GM19240 (cell line): ENCODE measurements at regions not wholly inside any gene's neighbourhood (a gene's known extent, or its start where the extent isn't known, plus 50 kb on each side); places are given as distances from the start of the nearest gene placed in this dataset.

Source experiments
- DNase-seq: peaks from one replicate; pipeline ENCODE4 v3.0.0; 2011; ENCODE audit warnings: low spot score; ENCODE audit not compliant: insufficient read length

DNA sequence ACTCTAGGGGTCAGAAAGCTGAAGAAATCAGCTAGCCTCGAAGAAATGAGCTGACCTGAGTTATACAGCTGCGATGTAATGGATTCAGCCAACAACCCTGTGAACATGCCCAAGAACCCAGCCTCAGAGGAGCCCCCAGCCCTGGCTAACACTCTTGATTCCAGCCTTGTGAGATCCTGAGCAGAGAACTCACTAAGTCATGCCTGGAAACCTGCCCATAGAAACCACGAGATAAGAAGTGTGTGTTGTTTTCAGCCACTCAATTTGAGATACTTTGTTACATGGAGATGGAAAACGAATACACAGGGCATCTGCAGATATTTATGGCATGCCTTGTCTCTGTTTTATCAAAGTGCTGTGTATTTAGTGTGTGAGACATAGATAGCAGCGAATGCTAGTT, 265.2 kb downstream of the QKI start:
- DNase-seq = no peak

DNA sequence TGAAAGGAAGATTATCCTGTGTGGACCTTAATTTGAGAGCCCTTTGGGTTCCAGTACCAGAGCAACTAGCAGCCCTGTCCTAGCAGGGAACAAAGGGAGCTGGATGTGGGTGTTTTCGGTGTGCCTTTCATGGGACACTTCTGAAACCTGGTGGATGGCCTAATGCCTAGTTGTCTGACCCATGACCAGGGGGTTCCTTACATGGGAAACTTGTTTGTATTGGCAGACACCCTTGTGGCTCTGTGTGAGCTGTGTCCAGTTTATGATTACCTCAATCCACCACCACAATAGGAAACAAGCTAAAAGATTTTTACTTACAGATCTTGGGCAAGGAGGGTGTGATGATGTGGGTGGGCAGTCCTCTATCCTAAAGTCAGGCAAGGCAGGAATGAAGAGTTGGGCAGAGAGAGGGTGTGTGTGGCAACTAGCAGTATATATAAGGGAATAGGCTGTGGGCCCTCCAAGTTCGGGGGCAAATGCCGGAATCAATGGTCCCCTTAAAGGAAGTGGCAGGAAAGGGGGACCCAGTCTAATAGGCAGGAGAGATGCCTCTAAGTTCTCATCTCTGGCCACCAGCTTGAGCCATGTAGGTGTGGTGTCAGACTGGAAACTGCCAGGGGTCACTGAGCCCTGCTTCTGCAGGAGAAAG, 264.6 kb downstream of the QKI start:
- no peak for DNase-seq

DNA sequence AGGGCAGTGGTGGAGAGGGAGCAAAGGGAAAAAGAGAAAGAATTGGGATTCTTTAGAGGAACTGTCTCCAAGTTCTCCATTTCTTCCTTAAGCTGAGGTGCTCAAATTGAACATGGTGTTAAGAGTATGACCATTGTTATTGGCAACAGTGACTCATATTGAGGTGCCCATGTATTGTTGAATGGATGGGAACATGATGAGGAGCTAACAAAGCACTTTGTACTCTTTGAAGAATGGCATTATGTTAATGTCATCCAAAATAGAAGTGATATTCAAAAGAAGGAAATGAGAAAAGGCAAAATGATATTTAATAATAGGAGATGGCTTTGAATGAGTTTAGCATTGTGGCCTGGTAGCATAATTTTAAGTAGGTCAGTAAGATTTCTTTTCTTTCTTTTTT, 261.1 kb downstream of the QKI start:
- no peak for DNase-seq

DNA sequence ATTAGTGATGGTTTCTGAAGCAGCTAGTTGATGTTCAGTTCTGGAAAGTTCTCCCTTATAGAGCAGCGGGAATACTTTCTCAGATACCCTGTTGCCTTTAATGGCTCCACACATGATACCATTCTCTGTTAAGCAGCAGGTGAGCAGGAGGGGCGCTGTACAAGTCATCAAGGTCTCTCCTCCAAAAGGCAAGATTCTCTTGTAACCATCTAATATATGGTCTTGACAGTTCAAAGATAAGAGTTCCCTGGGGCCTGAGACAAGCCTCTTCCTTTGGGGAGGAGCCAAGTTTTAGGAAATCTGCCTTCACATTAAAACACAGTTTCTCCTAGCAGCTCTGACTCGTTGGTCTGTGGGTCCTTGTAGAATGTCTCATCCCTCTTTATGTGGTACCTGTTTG, 258.2 kb downstream of the QKI start:
- no peak for DNase-seq

DNA sequence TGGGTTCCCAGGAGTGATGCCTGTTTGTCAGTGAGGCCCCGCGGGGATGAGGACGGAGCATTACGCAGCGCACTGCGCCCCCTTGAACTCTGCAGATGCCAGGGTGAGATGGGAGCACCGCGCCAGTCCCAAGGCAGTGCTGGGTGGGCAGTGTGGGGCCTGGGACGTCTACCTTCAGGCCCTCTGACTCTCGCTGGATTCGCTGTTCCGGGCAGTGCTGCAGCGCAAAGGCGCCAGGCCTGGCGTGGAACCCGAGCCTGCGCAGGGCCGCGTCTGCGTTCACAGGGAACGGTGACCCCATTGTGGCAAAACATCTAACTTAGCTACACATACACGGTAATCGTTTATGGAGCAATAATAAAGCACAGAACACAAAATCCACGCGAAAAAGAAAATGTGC, 257.3 kb downstream of the QKI start:
- DNase-seq = no peak

DNA sequence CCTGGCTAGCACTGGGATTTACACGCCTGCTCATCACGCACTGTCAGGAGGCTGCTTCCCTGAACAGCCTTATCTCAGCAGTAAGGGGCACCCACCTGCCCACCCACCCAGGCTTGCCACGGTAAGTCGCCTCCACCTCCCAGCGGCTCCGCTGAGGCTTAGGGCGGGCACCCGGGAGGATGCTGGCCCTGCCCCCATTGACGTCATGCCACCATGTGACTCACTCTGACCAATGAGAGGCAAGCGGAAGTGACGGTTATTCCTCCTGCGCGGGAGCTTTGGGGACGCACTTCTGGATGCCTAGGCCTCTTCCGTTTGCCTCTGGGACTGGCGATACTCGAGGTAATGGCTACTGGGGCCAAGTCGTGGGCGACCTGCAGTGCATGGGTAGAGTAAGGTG, 256.8 kb downstream of the QKI start:
- no peak for DNase-seq

DNA sequence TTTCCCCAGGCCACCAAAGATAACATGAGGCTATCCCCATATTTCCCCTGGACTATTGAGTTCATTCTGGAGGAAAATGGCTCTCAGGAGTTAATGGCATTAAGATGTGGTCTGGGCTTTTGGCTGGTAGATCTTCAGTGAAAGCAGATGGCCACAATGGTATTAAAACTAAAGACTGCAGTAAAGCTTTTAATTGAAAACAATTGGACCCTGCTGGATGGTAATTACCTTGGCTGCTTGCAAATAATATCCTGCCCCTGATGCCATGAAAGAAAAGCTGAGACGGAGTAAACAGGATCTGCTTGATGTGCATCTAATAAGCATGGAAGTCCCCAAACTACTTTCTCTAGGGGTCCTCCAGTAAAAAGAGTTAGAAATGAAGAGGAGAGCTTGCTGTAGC, 255.8 kb downstream of the QKI start:
- DNase-seq = no peak

DNA sequence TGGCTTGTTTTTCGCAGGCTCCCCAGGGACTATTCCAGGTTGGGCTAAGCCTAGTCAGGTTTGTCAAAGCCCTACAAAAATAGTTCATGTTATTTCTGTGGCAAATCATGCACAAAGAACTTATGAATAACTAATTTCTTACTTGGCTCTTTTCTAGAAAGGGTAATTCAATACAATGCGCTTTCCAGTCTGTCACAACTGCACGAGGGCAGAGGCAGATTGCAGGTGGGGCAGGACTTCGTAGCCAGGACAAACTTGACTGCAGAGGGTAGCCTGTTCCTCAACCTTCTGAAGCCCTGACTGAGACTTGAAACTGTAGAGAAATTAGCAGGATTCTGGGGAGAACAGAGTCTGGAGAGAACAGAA, 253.5 kb downstream of the QKI start:
- DNase-seq = no peak

DNA sequence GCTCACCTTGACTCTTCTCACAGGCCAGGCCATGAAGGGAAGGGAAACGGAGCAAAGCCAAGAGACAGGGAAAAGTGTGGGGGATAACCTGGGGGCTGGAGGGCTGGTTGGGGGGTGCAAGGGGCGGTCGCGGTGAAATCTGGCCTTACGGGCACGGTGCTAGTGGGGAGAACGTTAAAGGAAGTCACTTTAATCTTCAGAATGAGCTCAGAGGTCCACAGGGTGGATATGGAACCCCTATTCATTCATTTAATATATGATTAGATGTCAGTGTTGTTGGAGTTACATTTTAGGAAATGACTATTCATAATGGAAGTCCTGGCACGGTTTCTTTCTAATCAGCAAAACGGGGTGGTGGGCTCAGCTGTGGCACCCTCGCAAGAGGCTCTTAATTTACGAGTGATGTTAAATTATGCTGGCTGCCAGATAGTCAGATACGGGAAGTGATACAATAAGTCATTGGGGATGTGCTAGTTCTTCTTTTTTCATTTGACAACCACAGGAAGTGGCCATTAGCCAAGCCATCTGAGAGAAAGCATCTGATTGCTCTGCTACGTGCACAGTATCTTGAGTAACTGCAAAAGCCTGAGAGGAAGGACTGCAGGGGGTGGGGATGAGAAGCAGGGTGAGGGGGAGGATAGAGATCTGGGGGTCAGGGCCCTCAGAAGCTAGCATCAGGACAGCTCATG, 253.0 kb downstream of the QKI start:
- DNase-seq = peak; percentile 77

DNA sequence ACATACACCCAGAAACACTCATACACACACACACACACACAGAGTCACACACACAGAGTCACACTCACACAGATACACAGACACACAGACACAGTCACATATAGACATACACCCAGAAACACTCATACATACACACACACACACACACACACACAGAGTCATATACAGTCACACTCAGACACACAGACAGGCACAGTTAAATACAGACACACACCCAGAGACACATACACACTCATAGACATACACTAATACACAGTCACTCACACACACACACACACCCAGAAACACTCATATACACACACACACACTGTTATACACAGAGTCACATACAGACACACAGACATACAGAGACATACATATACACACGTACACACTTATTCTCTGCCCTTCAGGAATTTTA, 250.9 kb downstream of the QKI start:
- no peak for DNase-seq

DNA sequence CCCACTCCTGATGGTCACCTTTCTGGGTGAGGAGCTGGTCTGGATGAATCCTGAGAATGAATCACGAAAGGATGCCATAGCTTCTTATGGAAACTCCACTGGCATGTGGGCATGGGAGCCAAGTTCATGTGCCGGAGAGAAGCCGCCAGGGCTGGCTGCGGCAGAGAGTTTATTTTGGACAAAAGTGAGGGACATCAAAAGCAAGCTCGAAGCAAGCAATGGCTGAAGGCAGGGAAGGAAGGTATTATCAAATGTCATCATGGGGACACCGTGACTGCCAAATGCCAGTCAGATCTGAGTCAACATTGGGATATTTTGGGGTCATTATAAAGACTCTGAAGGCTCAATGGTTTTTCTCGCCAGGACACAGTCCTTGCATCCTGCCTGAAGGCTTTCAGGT, 249.1 kb downstream of the QKI start:
- no peak for DNase-seq

DNA sequence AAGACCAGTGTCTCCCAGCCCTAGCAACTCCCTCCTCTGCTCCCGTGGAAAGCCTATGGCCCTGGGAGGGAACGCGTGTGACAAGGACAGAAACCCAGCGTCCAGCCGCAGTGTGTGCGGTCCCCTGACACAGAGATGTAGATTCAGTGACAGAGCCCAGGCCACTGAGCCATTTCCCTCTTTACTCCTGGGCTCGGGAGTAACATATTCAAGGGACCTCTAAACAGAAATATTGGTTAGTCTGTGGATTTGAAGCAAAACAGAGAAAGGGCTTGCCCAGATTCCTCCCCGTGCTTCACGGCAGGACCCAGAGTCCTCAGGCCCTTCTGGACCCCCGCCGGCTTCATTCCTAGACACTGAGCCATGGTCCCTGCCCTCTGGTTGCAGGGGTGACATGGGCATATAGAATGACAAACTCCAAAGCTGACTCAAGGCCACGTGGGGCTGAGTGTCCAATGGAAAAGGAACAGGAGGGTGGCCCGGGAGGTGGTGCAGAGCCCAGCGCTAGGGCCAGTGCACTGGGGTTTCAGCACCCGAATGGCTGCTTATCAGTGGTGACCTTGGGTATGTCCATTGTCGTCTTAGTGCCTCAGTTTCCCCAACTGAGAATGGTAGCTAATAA, 248.2 kb downstream of the QKI start:
- DNase-seq = no peak

DNA sequence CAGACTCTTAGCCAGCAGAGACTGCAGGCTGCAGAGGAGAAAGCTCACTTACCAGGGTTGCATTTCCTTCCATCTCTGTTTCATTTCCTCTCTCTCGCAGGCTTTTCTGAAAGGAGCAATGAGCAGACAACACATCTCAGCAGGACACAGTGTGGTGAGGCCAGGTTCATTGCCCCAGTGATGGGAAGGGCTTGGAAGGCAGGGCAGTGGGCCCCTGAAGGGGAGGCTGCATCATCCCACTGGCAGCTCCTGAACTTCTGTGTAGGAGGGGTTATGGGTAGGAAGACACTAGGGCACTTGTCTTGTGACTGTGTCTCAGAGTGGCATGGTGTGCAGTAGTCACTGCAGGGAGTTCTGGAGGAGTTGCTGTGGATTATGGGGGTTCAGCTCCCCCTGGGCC, 246.8 kb downstream of the QKI start:
- no peak for DNase-seq

DNA sequence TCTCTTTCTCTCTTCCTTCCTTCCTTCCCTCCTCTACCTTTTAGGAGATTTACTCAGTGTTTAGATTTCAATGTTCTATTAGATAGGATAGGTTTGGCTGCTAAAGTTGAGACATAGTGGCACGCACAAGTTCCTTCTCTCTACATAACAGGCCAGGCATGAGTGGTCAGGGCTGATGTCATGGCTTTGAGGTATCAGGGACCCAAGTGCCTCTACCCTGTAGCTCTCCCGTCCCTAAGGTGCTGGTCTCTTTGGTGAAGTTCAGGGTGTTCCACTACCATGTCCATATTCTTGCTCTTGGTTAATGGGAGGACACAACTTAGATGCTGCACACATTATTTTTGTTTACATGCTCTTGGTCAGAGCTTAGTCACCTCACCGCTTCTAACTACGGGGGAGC, 245.3 kb downstream of the QKI start:
- no peak for DNase-seq

DNA sequence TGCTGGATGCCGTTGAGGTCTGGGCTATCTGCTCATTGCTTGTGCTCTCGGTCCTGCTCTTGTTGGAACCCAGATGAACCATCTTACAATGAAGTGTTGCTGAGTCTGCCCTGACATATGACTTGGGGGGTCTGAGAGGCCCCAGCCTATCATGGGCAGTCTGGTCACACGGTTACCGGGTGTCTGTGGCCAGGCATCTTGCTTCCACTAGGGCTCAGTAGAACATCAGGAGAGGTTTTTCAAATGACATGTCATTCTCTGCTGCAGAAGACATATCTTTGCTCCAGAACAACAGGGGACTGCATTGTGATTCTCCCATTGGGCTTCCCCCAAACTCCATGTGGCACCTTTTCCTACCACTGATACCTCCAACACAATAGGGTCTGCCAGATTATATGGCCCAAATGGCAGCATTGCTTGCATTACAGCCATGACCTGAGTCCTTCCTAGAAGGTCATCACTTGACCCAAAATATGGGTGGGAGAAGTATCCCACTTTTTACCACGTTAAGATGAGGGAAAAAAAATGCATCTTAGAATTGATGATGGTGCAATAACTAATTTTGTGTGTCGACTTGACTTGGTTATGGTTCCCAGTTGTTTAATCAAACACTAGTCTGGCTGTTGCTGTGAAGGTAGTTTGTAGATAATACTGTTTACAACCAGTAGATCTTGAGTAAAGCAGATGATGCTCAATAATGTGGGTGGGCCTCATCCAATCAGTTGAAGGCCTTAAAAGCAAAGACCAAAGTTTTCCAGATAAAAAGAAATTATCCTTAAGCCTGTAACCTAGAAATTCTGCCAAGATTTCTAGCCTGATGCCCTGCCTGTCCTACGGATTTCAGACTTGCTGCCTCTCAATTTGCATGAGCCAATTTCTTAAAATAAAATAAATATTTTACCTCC, 241.0 kb downstream of the QKI start:
- DNase-seq = no peak

DNA sequence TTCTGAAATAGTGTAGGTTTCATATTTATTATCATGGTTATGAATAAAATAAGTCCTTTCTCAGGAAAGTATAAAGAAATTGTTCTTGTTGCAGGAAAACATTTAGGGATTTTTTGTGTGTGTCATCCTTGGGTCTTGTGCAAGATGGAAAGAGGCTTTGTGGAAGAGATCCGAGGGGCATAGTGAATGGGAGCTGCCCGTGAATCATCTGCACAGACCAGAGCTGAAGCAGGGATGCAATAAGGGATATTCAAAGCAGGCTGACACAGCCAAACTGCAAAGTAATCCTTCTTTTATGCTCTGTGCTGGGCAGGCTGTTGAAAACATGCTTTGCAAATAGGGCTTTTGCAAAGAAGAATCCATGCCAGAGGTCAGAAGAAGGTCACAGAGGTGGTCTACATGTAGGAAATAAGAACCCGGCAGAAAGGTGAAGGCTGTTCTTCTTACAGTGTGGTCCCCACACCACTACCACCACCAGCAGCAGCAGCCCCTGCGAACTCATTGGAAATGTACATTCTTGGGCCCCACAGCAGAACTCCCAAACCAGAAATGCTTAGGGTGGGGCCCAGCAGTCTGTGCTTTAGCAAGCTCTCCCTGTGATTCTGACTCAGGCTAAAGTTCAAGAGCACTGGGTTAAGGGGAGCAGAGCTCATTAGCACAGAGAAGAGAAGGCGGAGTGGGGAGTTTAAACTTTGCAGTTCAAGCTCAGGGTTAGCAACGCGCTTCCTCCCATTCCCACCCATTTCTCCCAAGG, 237.6 kb downstream of the QKI start:
- DNase-seq = no peak

DNA sequence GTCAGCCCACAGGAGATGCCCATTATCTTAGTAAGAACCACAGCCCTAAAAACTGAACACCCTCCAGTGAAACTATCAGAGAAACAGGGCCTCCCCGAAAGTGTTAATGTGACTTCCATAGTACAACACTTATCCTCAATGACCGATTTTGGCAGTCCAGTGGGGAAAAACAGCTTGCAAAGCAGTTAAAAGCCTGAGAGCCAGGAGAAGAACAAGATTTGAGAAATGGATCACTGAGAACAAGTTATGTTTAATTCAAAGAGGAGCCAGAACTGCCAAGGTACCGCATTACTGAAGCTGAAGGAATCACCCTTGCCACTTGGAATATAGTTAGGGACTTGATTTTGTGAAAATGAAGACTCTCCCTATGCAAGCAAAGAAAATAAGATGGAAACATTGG, 236.9 kb downstream of the QKI start:
- DNase-seq = no peak

DNA sequence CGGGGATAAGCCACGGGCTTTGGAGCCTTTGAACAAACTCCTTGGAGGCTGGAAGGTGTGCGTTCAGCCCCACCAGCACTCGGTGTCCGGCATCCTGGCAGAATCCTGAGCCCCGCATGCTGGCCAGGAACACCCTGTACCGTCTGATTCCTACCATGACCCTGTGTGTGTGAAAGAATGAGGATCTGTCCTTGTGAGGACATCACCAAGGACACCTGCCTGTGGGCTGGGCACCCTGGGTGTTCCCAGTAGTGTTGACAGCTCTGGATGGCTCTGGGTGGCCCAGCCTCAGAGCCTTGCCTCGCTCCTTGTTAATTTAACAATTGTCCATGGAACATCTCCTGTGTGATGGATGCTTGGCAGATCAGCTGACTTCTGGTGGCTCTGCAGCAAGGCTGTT, 234.3 kb downstream of the QKI start:
- DNase-seq = no peak

DNA sequence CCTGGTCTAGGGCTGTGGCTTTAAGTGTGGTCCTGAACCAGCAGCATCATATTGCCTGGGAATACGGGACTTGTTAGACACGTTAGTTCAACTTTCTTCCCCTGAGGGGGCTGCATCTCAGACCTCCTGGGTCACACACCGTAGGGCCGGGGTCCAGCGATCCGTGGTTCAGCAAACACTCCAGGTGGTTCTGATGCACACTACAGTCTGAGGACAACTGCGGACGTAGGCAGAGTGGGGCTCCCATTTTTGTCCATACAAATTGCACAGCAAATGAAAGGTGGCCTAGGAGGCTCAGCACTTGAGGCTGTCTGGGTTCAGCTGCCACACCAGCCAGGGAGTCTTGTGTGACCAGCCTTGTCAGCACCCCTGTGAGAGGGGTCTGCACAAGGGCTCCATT, 233.1 kb downstream of the QKI start:
- DNase-seq = no peak

DNA sequence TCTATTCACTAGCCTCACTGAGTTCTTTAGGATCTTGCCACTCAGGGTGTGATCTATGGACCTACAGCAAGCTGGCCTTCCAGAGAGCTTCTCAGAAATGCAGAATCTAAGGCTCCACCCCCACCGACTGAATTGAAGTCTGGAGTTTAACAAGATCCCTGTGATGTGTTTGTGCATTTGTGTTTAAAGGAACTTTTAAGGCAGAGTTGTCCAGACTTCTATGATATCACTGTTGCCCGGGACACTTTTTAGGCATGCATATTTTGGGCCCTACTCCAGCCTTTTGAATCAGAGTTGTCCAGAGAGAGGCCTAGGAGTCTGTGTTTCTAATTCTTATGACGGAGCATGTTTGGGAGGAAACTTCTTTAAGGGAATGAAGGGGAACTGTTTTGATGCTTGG, 232.3 kb downstream of the QKI start:
- no peak for DNase-seq

DNA sequence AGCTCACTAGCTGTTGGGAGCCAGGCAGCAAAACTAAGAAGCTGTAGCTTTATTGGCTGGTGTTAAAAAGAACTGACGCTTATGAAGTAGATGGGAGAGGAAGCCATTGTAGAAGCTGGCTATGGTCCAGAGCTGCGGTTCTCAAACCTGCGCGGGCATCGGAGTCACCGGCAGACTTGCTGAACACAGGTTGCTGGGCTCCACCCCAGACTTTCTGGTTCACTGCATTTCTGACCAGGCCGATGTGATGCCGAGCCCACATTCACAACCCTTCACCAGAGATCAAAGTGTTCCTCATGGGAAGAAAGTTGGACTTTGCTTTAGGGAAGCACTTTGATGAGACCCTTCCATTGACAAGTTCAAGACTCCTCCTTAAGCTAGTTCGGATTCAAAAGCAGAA, 231.6 kb downstream of the QKI start:
- DNase-seq = no peak
